HG02973 (cell line): ENCODE measurements at regions not wholly inside any gene's neighbourhood (a gene's known extent, or its start where the extent isn't known, plus 50 kb on each side); places are given as distances from the start of the nearest gene placed in this dataset.
"Not testable (repeated sequence)": the region's sequence is repeated elsewhere in the genome, so short reads cannot be mapped to it uniquely, and the experiment has no call there.

Source experiments
- ATAC-seq: cut with Tn5 transposase; IDR thresholded peaks from one replicate; pipeline ENCODE4 v1.9.1; 2021; ENCODE audit warnings: moderate library complexity; ENCODE audit not compliant: unreplicated experiment

- no peak for ATAC-seq
These were observed 110.6 kb upstream of the MEF2A start for GRCh38 chr15:99454941-99455788.

DNA sequence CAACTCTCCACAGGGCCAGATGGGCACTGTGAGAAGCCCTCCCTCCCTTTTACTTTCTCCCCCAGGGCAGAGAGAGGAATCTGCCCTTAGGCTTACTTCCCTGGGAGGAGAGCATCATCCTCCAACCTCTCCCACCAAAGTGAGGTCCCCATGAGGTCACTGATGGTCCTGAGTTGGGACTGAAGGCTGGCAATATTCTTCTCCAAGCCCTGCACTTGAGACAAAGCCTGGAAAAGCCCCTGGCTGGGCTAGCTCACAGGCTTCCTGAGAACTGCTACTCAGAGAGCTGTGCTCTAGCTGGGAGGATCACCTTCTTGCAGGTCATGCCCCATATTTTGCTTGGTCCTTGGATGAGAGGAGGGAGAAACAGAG lies 110.0 kb upstream of the MEF2A start:
- ATAC-seq: no peak

GRCh38 chr15:99464137-99464536 lies 101.6 kb upstream of the MEF2A start:
- no peak for ATAC-seq

DNA sequence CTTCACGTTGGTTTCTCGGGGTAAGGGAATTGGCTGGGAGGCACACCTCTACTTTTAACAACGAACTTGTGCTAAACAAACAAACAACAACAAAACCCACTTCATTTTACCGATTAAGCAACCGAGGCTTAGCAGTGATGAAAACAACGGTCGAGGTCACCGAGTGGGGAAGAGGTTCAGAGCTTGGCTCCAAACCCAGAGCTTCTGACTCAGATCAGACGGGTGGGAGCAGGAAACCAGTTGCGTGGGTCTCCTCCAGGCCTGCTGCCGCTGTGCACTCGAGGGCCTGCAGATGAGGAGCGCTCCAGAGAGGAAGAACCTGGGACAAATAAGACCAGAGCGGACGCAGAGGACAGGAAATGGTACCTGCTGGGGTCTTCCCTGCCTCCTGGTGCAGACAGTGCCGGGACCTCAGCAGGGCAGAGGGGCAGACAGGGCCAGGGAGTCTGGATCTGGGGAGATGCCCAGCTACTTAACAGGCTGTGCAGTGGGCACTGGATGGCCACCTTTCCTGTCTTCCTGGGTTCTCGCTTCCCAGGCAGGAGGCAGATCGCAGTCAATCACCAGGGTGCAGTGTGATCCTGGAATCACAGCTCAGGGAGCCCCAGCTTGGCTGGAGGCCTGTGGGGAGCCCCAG lies 99.0 kb upstream of the MEF2A start:
- ATAC-seq: no peak

DNA sequence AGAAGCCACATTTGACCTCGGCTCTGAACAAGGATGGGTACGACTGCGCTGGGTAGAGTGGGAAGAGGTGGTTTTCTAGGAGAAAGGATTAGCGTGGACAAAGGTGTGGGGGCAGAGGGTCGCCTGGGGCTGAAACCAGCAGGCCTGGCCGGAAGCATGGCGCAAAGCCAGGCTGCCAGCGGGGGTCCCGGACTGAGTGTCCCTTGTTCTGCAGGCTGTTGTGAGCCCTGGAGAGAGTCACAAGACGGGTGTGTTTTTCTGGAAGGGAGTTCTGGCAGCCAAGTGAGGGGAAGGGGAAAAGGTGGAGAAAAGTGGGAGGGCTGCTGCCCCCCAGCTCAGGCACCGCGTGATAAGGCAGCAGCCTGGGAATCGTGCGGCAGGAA lies 98.5 kb upstream of the MEF2A start:
- no peak for ATAC-seq

GRCh38 chr15:99467853-99468464 lies 97.8 kb upstream of the MEF2A start:
- ATAC-seq: no peak

GRCh38 chr15:99470204-99470603 lies 95.6 kb upstream of the MEF2A start:
- not testable (repeated sequence) for ATAC-seq

- ATAC-seq: no peak
These were observed 93.2 kb upstream of the MEF2A start for GRCh38 chr15:99472416-99473145.

GRCh38 chr15:99473981-99474906 lies 91.5 kb upstream of the MEF2A start:
- no peak for ATAC-seq

DNA sequence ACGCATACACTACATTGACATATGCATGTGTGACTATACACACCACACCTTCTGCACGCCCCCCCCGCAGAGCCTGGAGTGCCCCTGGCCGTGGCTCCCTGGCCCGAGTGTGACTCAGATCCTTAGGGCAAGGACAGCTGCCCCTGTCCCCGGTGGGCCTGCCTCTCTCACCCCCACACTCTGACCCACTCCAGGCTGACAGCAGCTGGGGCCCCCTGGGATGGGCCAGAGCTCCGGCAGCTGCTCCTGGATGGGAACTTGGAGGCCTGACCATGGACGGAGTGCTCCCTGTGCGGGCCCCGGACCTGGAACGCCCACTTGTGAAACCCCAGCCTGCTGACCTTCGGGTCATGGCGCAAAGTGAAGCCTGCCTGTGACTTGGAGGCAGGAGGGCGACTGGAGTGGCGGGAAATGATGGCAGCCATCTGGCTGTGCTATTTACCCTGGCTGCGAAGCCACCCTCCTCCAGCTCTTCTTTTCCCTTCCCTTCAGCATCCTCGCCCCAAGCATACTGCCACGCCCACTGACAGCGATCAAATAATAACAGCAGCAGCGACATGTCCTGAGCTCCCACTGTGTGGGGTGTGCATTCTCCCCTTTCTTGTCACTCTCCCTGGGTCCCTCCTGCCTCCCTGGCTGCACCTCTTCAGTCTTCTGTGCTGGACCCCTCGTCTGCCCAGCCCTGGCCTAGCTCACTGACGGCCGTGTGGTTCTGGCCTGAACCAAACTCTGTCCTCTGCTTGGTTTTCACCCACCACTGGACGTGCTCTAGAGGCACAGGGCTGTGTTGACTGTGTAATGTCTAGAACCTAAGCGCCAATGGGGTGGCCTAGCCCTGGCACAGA lies 90.7 kb upstream of the MEF2A start:
- ATAC-seq: no peak

GRCh38 chr15:99475754-99476412 lies 89.9 kb upstream of the MEF2A start:
- no peak for ATAC-seq

DNA sequence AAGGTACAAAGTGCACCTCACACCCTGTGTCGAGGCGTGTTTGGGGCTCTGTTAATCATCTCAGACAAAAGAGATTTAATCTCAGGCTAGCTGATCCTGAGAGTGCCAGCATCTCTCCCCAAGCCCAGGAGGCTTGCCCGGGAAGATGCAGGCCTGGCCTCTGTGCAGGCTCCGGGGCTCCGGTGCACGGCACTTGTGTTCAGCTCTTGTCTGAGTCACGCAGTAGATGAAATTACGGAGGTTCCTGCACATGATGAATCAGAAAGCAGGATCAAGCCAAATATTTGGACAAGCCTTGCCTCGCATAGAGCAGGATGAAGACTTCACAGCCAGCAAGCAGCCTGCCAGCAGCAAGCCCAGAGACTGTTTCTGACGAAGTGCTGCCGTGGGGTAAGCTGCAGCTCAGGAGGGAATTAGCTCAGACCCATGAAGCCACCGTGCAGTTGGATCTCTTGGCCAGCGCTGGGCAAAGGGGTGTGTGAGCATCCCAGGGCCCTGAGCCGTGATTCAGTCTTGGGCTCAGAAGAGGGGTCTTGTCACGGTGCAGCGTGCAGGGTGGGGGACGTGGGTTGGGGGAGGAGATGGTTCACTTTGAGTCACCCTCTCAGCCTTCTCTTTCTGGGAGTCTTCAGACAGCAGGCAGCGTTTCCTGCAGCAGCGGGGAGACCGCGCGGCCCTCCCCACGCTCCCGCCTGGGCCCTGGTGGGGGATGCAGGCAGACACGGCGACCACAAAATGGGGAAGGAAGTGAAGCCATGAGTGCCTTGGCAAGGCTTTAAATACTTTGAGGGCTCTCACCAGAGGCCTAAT lies 89.2 kb upstream of the MEF2A start:
- ATAC-seq: no peak

- ATAC-seq: no peak
These were observed 87.9 kb upstream of the MEF2A start for GRCh38 chr15:99477791-99478471.

DNA sequence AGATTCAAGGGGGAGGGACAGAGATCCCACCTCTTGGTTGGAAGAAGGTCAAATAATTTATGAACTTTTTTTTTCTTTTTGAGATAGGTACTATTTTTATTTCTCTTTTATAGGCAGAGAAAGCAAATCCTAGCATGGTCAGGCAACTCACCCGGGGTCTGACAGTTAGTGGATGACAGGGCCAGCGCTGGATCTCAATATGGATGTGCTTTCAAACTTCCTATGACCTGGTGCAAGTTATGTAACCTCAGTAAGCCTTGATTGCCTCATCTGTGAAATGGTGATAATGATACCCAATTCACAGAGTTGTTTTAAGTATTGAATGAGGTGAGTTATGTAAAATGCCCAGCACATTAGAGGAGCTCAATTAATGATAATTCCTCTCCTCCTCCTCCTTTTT lies 86.8 kb upstream of the MEF2A start:
- ATAC-seq: no peak

DNA sequence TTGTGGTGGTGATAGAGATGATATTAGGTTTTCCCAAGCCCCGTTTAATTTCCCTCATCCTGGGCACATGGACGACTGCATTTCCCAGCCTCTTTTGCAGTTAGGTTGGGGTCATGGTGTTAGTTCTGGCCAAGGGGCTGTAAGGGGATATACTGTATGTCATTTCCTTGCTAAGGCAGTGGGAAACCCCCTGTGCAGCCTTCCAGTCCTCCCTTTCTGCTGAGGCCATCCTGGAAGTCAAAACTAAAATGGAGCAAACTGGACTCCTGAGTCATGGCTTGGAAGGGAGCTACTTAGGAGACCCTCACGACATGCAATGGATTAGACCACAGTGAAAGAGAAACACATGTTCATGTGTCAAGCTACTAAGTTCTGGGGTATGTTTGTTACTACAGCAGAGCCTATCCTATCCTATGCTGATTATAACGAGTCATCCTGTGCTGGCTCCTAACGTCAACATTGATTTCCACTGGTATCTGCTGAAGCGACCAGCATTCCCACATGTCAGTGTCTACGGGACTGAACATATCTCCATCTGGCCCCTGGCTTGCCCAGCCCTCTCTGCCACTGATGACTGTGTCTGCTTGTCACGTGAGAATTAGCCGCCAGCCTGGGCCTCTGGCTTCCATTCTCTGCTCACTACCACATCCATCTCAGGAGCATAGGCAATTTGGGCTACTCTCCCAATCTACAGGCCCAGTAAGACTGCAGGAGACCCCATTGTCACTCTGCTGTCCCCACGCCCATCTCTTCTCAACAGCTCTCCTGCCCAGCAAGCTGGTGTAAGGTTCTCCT lies 85.6 kb upstream of the MEF2A start:
- no peak for ATAC-seq

- no peak for ATAC-seq
These were observed 84.5 kb upstream of the MEF2A start for GRCh38 chr15:99481113-99481950.
